GM21619 (cell line): ENCODE measurements at regions not wholly inside any gene's neighbourhood (a gene's known extent, or its start where the extent isn't known, plus 50 kb on each side); places are given as distances from the start of the nearest gene placed in this dataset.

Source experiments
- ATAC-seq: cut with Tn5 transposase; IDR thresholded peaks from one replicate; pipeline ENCODE4 v1.9.1; 2021; ENCODE audit not compliant: unreplicated experiment

DNA sequence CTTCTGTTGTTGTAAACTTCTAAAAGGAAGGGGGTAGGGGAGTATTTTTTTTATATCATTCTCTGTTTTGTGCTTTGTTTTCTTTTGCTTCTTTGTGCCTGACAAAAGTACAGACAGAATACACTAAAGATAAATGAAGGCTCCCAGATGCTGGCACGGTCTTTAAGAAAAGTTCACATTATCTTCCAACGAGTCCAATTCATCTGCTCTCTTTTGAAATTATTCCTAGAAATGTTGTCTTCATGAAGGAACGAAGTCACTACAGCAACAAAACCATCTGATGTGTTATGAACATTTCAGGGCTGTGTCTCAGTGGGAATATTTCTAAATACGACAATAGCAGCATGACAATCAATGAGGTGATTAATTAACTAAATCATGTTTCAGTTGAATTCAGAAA is 813.8 kb upstream of the HTR2C start:
- no peak for ATAC-seq

GRCh38 chrX:113759422-113759821 is 824.5 kb upstream of the HTR2C start:
- ATAC-seq: no peak

- peak; percentile 59 for ATAC-seq
Observed at GRCh38 chrX:113747274-113747973, 836.5 kb upstream of the HTR2C start.

GRCh38 chrX:113743069-113743468 is 840.8 kb upstream of the HTR2C start:
- peak; percentile 58 for ATAC-seq

- ATAC-seq: no peak
Observed at GRCh38 chrX:113741744-113742143, 842.1 kb upstream of the HTR2C start.

GRCh38 chrX:113728937-113729336 is 854.9 kb upstream of the HTR2C start:
- no peak for ATAC-seq

DNA sequence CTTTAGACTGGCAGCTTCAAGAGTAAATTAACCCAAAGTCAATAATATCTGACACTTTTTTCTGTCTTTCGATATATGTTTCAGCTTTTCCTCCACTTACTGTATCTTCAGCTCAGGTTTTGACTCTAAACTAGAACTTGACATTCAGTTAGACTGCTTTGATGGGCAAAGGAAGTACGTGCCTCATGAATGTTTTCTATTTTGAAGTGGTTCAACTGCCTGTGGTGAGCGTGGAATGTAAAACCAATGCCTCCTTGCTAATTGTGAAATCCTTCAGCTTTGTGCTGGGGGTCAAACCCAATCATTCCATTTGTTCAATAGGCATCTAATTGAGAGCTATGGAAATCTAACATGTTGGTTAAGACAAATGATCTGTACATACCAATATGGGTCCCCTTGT is 857.0 kb upstream of the HTR2C start:
- ATAC-seq: peak; percentile 35

DNA sequence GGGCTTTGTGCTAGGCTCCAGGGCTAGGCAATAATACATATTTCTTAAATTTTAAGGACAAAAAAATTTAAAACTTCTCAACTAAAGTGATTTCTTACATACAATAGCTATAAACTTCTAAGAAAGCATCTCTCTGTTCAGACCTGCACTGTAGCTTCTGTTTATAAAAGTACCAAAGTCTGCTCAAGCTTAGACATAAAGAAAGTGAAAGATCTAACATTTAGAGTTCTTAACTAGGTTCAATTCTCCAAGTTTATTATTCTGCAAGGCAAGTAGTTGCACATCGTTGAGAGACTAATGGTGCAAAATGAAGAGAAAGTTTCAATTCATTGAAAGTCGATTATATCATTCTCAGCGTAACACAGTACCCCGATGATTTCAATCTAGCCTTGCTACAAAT is 857.4 kb upstream of the HTR2C start:
- peak; percentile 63 for ATAC-seq

DNA sequence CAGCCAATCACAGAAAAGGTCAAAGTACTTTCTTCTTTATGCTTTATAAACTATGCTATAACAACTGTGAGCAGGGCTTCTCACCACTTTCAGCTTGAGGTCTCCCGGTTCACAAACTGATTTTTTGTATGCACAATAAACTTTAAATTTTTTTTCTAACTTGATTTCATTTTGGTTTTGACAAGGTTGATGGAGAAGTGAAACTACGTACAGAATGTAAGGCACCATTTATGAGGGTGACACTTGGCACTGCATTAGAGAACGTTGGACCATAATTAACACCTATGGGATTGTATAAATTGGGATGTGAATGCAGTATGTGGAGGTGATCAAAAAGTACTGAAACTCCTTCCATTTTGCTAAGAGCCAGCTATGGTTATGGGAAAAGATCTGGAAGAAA is 857.9 kb upstream of the HTR2C start:
- peak; percentile 38 for ATAC-seq

- no peak for ATAC-seq
Observed at GRCh38 chrX:113699939-113700338, 859.3 kb upstream of the AMOT start.

DNA sequence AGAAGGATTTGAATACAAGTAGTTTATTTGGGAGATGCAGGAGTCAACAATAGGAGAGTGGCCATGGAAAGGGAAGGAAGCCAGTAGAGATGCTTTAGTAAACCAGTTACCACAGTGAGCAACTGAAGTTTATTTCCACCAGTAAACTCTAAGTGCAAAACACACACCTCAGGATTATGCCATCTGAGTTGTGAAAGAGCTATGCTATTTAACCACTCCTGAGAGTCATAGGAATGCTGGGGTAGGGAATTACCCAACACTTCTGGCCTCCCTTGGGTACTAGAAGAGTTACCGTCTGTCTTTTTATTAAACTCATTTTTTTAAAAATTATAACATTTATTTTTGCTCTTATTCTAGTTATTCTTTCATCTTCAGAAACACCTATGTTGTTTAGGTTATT is 834.6 kb upstream of the AMOT start:
- ATAC-seq: no peak

- no peak for ATAC-seq
Observed at GRCh38 chrX:113651306-113651705, 810.7 kb upstream of the AMOT start.

- no peak for ATAC-seq
Observed at GRCh38 chrX:113644426-113644825, 803.8 kb upstream of the AMOT start.

GRCh38 chrX:113634565-113634964 is 793.9 kb upstream of the AMOT start:
- ATAC-seq: no peak

- no peak for ATAC-seq
Observed at GRCh38 chrX:113629326-113629725, 788.7 kb upstream of the AMOT start.

DNA sequence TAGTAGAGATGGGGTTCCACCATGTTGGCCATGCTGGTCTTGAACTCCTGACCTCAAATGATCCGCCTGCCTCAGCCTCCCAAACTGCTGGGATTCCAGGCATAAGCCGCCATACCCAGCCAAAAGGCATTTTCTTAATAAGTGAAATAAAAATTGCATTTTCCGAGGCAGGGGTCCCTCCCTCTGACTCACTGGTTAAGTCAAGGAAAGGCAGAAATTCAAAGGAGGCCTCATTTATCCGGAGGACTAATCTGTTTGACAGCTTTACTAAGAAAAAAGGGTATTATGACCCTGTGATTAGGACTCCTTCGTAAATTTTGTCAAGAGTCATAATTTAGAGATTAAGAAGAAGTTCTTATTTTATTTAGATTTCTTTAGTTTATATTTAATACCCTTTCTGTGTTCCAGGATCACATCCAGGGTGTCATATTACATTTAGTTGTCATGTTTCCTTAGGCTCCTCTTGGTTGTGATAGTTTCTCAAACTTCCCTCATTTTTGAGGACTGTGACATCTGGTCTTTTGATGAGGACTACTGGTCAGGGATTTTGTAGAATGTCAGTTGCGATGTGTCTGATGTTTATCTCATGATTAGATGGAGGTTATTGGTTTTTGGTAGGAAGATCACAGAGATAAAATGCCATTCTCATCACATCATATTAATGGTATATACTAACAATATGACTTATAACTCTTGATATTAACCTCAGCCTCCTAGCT is 753.7 kb upstream of the AMOT start:
- no peak for ATAC-seq

- ATAC-seq: no peak
Observed at GRCh38 chrX:113586281-113586898, 745.8 kb upstream of the AMOT start.

GRCh38 chrX:113580486-113580885 is 739.9 kb upstream of the AMOT start:
- ATAC-seq: no peak

- ATAC-seq: no peak
Observed at GRCh38 chrX:113558576-113558975, 717.9 kb upstream of the AMOT start.

DNA sequence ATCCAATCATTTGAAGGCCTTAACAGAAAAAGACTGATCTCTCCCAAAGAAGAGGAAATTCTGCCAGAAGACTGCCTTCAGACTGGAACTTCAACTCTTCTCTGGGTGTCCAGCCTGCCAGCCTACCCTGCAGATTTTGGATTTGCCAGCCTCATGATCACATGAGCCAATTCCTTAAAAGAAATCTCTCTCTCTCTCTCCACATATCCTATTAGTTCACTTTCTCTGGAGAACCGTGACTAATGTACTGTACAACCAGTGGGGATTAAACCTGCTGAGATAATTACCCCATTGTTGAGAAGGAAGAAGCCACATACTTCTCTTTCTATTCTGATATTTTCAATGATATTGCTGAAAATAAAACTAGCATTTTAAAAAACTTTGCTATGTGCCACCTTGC is 711.3 kb upstream of the AMOT start:
- ATAC-seq: no peak

- no peak for ATAC-seq
Observed at GRCh38 chrX:113548308-113549015, 707.8 kb upstream of the AMOT start.

- no peak for ATAC-seq
Observed at GRCh38 chrX:113545040-113545439, 704.4 kb upstream of the AMOT start.
